Spleen (tissue), 7 donors: ENCODE measurements at regions not wholly inside any gene's neighbourhood (a gene's known extent, or its start where the extent isn't known, plus 50 kb on each side); places are given as distances from the start of the nearest gene placed in this dataset.

Experiments
- CTCF ChIP-seq, 11 experiments: fragments of 200-600 bp in 7 of 11; fragments of 450-650 bp in 4 of 11; sonication (generic) in 4 of 11; IDR thresholded peaks in 8 of 11; conservative IDR thresholded peaks in 3 of 11; 1 replicate in 7 of 11; 2 replicates in 4 of 11; pipeline versions ENCODE4 v1.4.0 to v1.8.0; 2016 to 2021; ENCODE audit warnings: antibody characterized with exemption in 11 of 11, inconsistent platforms in 4 of 11, mild to moderate bottlenecking in 1 of 11
- POLR2A ChIP-seq, 3 donors: fragments of 450-650 bp; IDR thresholded peaks; one replicate each; pipeline ENCODE4 v1.5.1; 2017; ENCODE audit warnings: antibody characterized with exemption in 3 of 3, mild to moderate bottlenecking in 1 of 3
- donor health status: DM: no; HTN: no; CAD: no; lungs with moderate emphysema.
- donor health status: DM: no; HTN: no; CAD: no.
- donor health status: DM: no; HTN: no; CAD: no.

- TF ChIP-seq POLR2A (IDR thresholded peaks at IDR 0.05) (no peak), CTCF (IDR thresholded peaks at IDR 0.05 in 8 of 11, conservative IDR thresholded peaks at IDR 0.05 in 3 of 11) (no peak)
Observed at GRCh38 chr17:70869402-70870085, 700.2 kb downstream of the KCNJ2 start.
